ENCODE measurements at regions not wholly inside any gene's neighbourhood (a gene's known extent, or its start where the extent isn't known, plus 50 kb on each side); places are given as distances from the start of the nearest gene placed in this dataset.

DNA sequence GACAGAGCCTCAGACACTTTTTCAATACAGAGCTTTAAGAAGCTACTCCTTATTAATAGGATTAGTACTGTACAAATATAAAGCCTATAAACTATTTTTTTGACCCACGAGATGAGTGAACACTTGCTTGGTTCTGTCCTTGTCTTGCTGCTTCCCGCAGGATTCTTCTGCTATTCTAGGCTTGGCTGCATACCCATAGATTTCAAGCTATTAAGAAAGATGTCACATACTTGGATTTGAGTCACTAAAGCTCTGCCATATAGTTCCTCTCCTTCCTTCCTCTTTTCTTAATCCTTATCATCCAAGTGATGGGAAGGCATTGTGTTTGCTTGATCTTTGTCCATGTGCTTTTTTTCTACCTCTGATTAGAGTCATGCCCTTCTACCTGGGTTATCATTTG is 361.2 kb upstream of the TRPC7 start:
- Histone ChIP-seq H3K36me3 (ENCODE audit: insufficient read depth) (no peaks in the 10 kb centered on the region), H3F3A (replicated peaks; ENCODE audit: low read depth) (no peaks in the 10 kb centered on the region), H3K27ac (ENCODE audit: low read depth) (no peak overlapping the region), H3K4me3 (no peak overlapping the region), H2AFZ (no peak overlapping the region), H3K4me2 (no peak overlapping the region), H3K4me1 (ENCODE audit: insufficient read depth) (no peaks in the 10 kb centered on the region), H3K79me2 (replicated peaks; ENCODE audit: insufficient read depth) (no peaks in the 10 kb centered on the region), H3K27me3 (ENCODE audit: insufficient read depth) (no peaks in the 10 kb centered on the region), H4K20me1 (replicated peaks; ENCODE audit: insufficient read depth) (no peaks in the 10 kb centered on the region), H3K9me2 (ENCODE audit: insufficient read depth) (peaks cover 15% of the 10 kb centered on the region)
- no peaks in the 10 kb centered on the region for H3K9me3 Mint-ChIP-seq
- TF ChIP-seq CREB1 (CRISPR knock-in tag; IDR thresholded peaks at IDR 0.05; ENCODE audit: low read depth) (no peak), ZNF331 (CRISPR knock-in tag; IDR thresholded peaks at IDR 0.05; ENCODE audit: low read depth) (no peak), EZH2phosphoT487 (IDR thresholded peaks at IDR 0.05; ENCODE audit: unreplicated experiment) (no peak), STAT1 (IDR thresholded peaks at IDR 0.05; ENCODE audit: unreplicated experiment) (no peak), NANOG (IDR thresholded peaks at IDR 0.05; ENCODE audit: borderline replicate concordance) (no peak), ZNF114 (CRISPR knock-in tag; IDR thresholded peaks at IDR 0.05) (no peak), EZH2 (IDR thresholded peaks at IDR 0.05; ENCODE audit: low read depth, unreplicated experiment) (no peak), POLR2AphosphoS5 (IDR thresholded peaks at IDR 0.05; ENCODE audit: low read depth) (no peak)
- TF ChIP-seq, protein P1, sequence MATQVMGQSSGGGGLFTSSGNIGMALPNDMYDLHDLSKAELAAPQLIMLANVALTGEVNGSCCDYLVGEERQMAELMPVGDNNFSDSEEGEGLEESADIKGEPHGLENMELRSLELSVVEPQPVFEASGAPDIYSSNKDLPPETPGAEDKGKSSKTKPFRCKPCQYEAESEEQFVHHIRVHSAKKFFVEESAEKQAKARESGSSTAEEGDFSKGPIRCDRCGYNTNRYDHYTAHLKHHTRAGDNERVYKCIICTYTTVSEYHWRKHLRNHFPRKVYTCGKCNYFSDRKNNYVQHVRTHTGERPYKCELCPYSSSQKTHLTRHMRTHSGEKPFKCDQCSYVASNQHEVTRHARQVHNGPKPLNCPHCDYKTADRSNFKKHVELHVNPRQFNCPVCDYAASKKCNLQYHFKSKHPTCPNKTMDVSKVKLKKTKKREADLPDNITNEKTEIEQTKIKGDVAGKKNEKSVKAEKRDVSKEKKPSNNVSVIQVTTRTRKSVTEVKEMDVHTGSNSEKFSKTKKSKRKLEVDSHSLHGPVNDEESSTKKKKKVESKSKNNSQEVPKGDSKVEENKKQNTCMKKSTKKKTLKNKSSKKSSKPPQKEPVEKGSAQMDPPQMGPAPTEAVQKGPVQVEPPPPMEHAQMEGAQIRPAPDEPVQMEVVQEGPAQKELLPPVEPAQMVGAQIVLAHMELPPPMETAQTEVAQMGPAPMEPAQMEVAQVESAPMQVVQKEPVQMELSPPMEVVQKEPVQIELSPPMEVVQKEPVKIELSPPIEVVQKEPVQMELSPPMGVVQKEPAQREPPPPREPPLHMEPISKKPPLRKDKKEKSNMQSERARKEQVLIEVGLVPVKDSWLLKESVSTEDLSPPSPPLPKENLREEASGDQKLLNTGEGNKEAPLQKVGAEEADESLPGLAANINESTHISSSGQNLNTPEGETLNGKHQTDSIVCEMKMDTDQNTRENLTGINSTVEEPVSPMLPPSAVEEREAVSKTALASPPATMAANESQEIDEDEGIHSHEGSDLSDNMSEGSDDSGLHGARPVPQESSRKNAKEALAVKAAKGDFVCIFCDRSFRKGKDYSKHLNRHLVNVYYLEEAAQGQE (IDR thresholded peaks at IDR 0.05; ENCODE audit: unreplicated experiment), result no peak
- TF ChIP-seq, protein P2, sequence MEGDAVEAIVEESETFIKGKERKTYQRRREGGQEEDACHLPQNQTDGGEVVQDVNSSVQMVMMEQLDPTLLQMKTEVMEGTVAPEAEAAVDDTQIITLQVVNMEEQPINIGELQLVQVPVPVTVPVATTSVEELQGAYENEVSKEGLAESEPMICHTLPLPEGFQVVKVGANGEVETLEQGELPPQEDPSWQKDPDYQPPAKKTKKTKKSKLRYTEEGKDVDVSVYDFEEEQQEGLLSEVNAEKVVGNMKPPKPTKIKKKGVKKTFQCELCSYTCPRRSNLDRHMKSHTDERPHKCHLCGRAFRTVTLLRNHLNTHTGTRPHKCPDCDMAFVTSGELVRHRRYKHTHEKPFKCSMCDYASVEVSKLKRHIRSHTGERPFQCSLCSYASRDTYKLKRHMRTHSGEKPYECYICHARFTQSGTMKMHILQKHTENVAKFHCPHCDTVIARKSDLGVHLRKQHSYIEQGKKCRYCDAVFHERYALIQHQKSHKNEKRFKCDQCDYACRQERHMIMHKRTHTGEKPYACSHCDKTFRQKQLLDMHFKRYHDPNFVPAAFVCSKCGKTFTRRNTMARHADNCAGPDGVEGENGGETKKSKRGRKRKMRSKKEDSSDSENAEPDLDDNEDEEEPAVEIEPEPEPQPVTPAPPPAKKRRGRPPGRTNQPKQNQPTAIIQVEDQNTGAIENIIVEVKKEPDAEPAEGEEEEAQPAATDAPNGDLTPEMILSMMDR (conservative IDR thresholded peaks at IDR 0.05; ENCODE audit: low read depth in 2 of 2), result no peak
- no peak overlapping the region for H3K27ac Mint-ChIP-seq
- no peak for ATAC-seq
- DNase-seq (ENCODE audit: low spot score), result no peak
- peaks cover 2% of the 10 kb centered on the region; the same call in 1 of the 3 replicates for H3K4me1 Mint-ChIP-seq
- H3K27me3 Mint-ChIP-seq (ENCODE audit: insufficient read depth, low read depth, poor library complexity), result peaks cover under 1% of the 10 kb centered on the region
- no peak overlapping the region for H3K4me3 Mint-ChIP-seq
- H3K36me3 Mint-ChIP-seq (ENCODE audit: low read depth), result no peaks in the 10 kb centered on the region

DNA sequence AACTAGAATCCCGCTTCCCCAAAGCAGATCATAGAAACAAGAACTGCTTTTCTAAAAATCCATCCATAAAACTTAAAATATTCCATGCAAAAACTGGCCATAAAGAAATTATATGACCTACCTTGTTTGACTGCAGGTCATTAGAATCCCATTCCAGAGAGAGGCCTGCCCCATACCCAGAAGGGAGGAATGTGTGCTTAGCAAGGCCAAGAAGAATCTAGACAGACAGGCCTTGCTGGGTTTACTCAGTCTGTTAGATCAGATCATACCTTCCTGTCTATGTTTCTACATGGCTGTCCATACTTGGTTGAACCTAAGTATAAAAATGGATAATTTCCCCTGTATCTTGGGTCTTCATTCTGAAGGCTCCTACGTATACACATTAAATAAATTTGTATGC is 358.8 kb upstream of the TRPC7 start:
- ATAC-seq (no peak), DNase-seq (ENCODE audit: low spot score) (no peak)
- Mint-ChIP-seq H3K27me3 (ENCODE audit: insufficient read depth, low read depth, poor library complexity) (peaks cover 2% of the 10 kb centered on the region), H3K4me3 (no peak overlapping the region), H3K27ac (no peak overlapping the region), H3K4me1 (no peaks in the 10 kb centered on the region), H3K9me3 (no peaks in the 10 kb centered on the region; the same call in 2 of the 3 replicates), H3K36me3 (ENCODE audit: low read depth) (no peaks in the 10 kb centered on the region)
- no peaks in the 10 kb centered on the region for H3K36me3 ChIP-seq (ENCODE audit: insufficient read depth)
- no peak overlapping the region for H2AFZ ChIP-seq
- H3K9me2 ChIP-seq (ENCODE audit: insufficient read depth), result peaks cover 15% of the 10 kb centered on the region
- no peaks in the 10 kb centered on the region for H3K4me1 ChIP-seq (ENCODE audit: insufficient read depth)
- H3F3A ChIP-seq (replicated peaks; ENCODE audit: low read depth), result no peaks in the 10 kb centered on the region
- H4K20me1 ChIP-seq (replicated peaks; ENCODE audit: insufficient read depth), result no peaks in the 10 kb centered on the region
- H3K79me2 ChIP-seq (replicated peaks; ENCODE audit: insufficient read depth), result no peaks in the 10 kb centered on the region
- no peak overlapping the region for H3K4me2 ChIP-seq
- H3K27me3 ChIP-seq (ENCODE audit: insufficient read depth), result no peaks in the 10 kb centered on the region
- no peak overlapping the region for H3K4me3 ChIP-seq
- no peak overlapping the region for H3K27ac ChIP-seq (ENCODE audit: low read depth)
- TF ChIP-seq EZH2 (IDR thresholded peaks at IDR 0.05; ENCODE audit: low read depth, unreplicated experiment) (no peak), CREB1 (CRISPR knock-in tag; IDR thresholded peaks at IDR 0.05; ENCODE audit: low read depth) (no peak), EZH2phosphoT487 (IDR thresholded peaks at IDR 0.05; ENCODE audit: unreplicated experiment) (no peak), STAT1 (IDR thresholded peaks at IDR 0.05; ENCODE audit: unreplicated experiment) (no peak), ZNF114 (CRISPR knock-in tag; IDR thresholded peaks at IDR 0.05) (no peak), JUNB (IDR thresholded peaks at IDR 0.05; ENCODE audit: unreplicated experiment) (no peak)
- TF ChIP-seq, protein P2 (conservative IDR thresholded peaks at IDR 0.05; ENCODE audit: low read depth in 2 of 2), result no peak
- TF ChIP-seq, protein P1 (IDR thresholded peaks at IDR 0.05; ENCODE audit: unreplicated experiment), result no peak
- TF ChIP-seq, protein P3, sequence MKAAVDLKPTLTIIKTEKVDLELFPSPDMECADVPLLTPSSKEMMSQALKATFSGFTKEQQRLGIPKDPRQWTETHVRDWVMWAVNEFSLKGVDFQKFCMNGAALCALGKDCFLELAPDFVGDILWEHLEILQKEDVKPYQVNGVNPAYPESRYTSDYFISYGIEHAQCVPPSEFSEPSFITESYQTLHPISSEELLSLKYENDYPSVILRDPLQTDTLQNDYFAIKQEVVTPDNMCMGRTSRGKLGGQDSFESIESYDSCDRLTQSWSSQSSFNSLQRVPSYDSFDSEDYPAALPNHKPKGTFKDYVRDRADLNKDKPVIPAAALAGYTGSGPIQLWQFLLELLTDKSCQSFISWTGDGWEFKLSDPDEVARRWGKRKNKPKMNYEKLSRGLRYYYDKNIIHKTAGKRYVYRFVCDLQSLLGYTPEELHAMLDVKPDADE (IDR thresholded peaks at IDR 0.05), result no peak

All from GM23338 (cell line).